Sigmoid colon (tissue), 6 donors: ENCODE measurements at regions not wholly inside any gene's neighbourhood (a gene's known extent, or its start where the extent isn't known, plus 50 kb on each side); places are given as distances from the start of the nearest gene placed in this dataset.

ENCODE experiments used
- DNase-seq: peaks from one replicate; pipeline ENCODE4 v3.0.0-alpha.2; 2019
- H3K27ac ChIP-seq, 4 donors: fragments of 200-600 bp; sonication (generic); one replicate each; pipeline ENCODE4 v1.5.1; 2016 to 2019; ENCODE audit warnings: mild to moderate bottlenecking in 1 of 4
- H3K27me3 ChIP-seq, 3 donors: fragments of 200-600 bp; sonication (generic); one replicate each; pipeline ENCODE4 v1.5.1; 2019; ENCODE audit warnings: mild to moderate bottlenecking in 1 of 3
- H3K36me3 ChIP-seq, 4 donors: fragments of 200-600 bp; sonication (generic); one replicate each; pipeline ENCODE4 v1.5.1; 2016 to 2019
- H3K4me1 ChIP-seq, 4 donors: fragments of 200-600 bp; sonication (generic); one replicate each; pipeline ENCODE4 v1.5.1; 2017 to 2019
- H3K4me3 ChIP-seq, 4 donors: fragments of 200-600 bp; sonication (generic); one replicate each; pipeline ENCODE4 v1.5.1; 2017 to 2019; ENCODE audit warnings: mild to moderate bottlenecking in 2 of 4, moderate library complexity in 1 of 4
- H3K9me3 ChIP-seq, 4 donors: fragments of 200-600 bp in 3 of 4; sonication (generic) in 3 of 4; one replicate each; pipeline versions ENCODE4 v1.5.1 to v1.6.1; 2013 to 2019
- CTCF ChIP-seq, 4 experiments: fragments of 450-650 bp in 3 of 4; fragments of 200-600 bp in 1 of 4; IDR thresholded peaks; one replicate each; pipeline ENCODE4 v1.5.1; 2016 to 2019; ENCODE audit warnings: antibody characterized with exemption in 4 of 4, mild to moderate bottlenecking in 3 of 4, moderate library complexity in 2 of 4
- EP300 ChIP-seq, 4 donors: sonication (generic); formaldehyde crosslinking; IDR thresholded peaks; one replicate each; pipeline ENCODE4 v1.6.1; 2017; ENCODE audit warnings: antibody characterized with exemption in 4 of 4
- POLR2A ChIP-seq, 2 donors: fragments of 450-650 bp; IDR thresholded peaks; one replicate each; pipeline ENCODE4 v1.6.1; 2016; ENCODE audit warnings: antibody characterized with exemption in 2 of 2, mild to moderate bottlenecking in 2 of 2, moderate library complexity in 2 of 2
- POLR2AphosphoS5 ChIP-seq, 4 donors: sonication (generic); formaldehyde crosslinking; IDR thresholded peaks; one replicate each; pipeline ENCODE4 v1.6.1; 2017; ENCODE audit warnings: antibody characterized with exemption in 4 of 4
- WGBS, 2 donors: extraction: QIAGEN DNeasy Blood & Tissue Kit; methylation state at CpG; one replicate each; pipeline ENCODE4 v1.1.7; 2013; 5-methylcytosine and 5-hydroxymethylcytosine counted together
- intact Hi-C: fragments of 100-400 bp; cut with DNase I; formaldehyde crosslinking; loops from one replicate; pipeline ENCODE4 v1.15.1; 2023
- donor health status: healthy with polysubstance abuse.
- donor health status: healthy.

DNA sequence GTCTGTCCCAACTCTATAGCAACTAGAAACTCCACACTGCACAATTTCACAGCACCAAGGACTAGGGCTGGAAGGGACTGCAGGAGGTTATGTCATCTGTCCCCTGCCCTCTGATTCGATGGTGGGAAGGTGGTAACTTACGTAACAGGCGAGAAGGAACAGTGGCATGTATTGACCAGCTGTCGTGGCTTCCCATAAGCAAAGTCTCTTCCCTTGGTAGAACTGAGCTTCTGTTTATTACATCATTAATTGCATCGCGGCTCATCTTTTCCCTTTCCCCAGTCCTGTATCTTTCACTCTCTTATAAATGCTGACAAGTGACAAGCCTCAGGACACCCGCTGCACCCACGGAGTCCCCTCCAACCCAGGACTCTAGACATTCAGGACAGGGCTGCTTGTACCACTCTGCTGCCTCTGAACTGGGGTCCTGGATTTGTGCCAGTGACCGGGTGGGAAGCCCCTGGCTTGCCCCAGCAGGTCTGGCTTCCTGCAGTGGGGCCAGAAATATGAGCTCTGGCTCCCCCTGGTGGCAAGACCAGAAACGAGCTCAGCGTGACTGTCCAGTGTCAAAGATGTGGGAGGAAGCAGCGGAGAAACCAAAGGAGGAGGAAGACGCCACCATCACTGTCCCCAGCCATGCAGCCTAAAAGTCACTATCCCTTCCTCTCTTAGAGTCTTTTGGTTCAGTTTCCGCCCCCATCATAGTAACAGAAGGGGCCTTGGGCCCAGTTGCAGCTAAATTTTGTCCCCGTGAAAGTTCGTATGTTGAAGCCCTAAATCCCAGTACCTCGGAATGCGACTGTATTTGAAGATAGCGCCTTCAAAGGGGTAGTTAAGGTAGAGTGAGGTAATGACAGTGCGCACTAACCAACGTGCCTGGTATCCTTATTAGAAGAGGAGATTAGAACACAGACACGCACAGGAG, 84.5 kb downstream of the ISX start:
- intact Hi-C loops = no loop called here

GRCh38 chr22:35152316-35152715, 86.4 kb downstream of the ISX start:
- Histone ChIP-seq H3K36me3 (no peaks in the 10 kb centered on the region), H3K4me1 (peaks cover 0 to 5% (median 0%) of the 10 kb centered on the region in 4 donors), H3K4me3 (no peak overlapping the region), H3K9me3 (no peaks in the 10 kb centered on the region), H3K27ac (no peak overlapping the region), H3K27me3 (peaks cover 0 to 17% (median 0%) of the 10 kb centered on the region in 3 donors)
- no peak for TF ChIP-seq EP300 (IDR thresholded peaks at IDR 0.05)
- TF ChIP-seq CTCF (IDR thresholded peaks at IDR 0.05) = no peak
- no peak for TF ChIP-seq POLR2AphosphoS5 (IDR thresholded peaks at IDR 0.05)
- TF ChIP-seq POLR2A (IDR thresholded peaks at IDR 0.05) = no peak
- WGBS, 2 donors = 71 to 72% methylated on average over 8 of the region's 8 CpGs
- no peak for DNase-seq
- intact Hi-C loops = no loop called here

More for the DNA sequence above, 84.5 kb downstream of the ISX start:
- Histone ChIP-seq H3K4me3 (no peak overlapping the region), H3K9me3 (no peaks in the 10 kb centered on the region), H3K36me3 (no peaks in the 10 kb centered on the region), H3K27me3 (peaks cover 0 to 12% (median 0%) of the 10 kb centered on the region in 3 donors), H3K27ac (no peak overlapping the region), H3K4me1 (peaks cover 0 to 5% (median 0%) of the 10 kb centered on the region in 4 donors)
- peak; percentile 69 for DNase-seq
- WGBS, 2 donors = 50 to 51% methylated on average over 22 of the region's 22 CpGs
- no peak for TF ChIP-seq POLR2A (IDR thresholded peaks at IDR 0.05)
- peak; percentile 31 to 68 (median 63) for TF ChIP-seq CTCF (IDR thresholded peaks at IDR 0.05)

- intact Hi-C loops = no loop called here
- Histone ChIP-seq H3K27me3 (peaks cover 0 to 17% (median 0%) of the 10 kb centered on the region in 3 donors), H3K4me1 (peaks cover 0 to 5% (median 0%) of the 10 kb centered on the region in 4 donors), H3K4me3 (no peak overlapping the region), H3K36me3 (no peaks in the 10 kb centered on the region), H3K9me3 (no peaks in the 10 kb centered on the region), H3K27ac (no peak overlapping the region)
- 7 to 13% methylated on average over 10 of the region's 10 CpGs for WGBS, 2 donors
- DNase-seq = peak; percentile 67
- peak in 3 of 4 experiments; percentile 40 to 68 (median 55) for TF ChIP-seq CTCF (IDR thresholded peaks at IDR 0.05)
- TF ChIP-seq POLR2A (IDR thresholded peaks at IDR 0.05) = no peak
Observed at GRCh38 chr22:35154937-35155387, 89.0 kb downstream of the ISX start.

DNA sequence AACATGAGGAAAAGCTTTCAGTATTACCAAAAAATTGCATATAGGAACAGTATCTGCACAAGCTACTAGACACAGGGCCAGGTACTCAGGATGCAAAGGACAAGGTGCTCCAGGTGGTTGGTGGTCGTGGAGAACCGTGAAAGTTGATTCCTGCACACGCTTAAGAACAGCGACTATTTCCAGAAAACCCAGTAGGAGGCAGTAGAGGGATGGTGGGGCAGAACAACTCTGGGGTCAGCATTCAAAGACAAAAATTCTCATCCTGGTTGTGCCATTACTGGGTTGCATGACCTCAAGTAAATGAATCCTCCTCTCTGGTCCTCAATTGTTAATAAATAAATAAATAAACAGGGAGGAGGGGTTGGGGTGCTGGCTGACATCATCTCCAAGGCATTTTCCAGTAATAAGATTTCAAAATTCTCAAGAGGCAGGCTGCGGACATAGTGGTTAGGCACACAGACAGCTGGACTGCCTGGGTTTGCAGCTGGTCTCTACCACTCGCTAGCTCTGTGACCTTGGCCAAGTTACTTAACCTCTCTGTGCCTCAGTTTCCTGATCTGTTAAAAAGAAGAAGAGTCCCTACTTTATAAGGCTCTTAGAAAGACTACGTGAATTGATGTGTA, 89.6 kb downstream of the ISX start:
- WGBS, 2 donors = 58% methylated on average over 7 of the region's 7 CpGs
- H3K4me1 ChIP-seq = peaks cover 0 to 2% (median 0%) of the 10 kb centered on the region in 4 donors
- intact Hi-C loops = no loop called here
- H3K36me3 ChIP-seq = no peaks in the 10 kb centered on the region
- H3K9me3 ChIP-seq = no peaks in the 10 kb centered on the region
- no peak overlapping the region for H3K27ac ChIP-seq
- TF ChIP-seq EP300 (IDR thresholded peaks at IDR 0.05) = no peak
- no peak for TF ChIP-seq CTCF (IDR thresholded peaks at IDR 0.05)
- no peak overlapping the region for H3K4me3 ChIP-seq
- DNase-seq = no peak
- H3K27me3 ChIP-seq = peaks cover 0 to 17% (median 0%) of the 10 kb centered on the region in 3 donors
